Fibroblast of lung (primary cell): ENCODE measurements at regions not wholly inside any gene's neighbourhood (a gene's known extent, or its start where the extent isn't known, plus 50 kb on each side); places are given as distances from the start of the nearest gene placed in this dataset.
A peak's percentile ranks its signal among the peaks of the same experiment; 100 is the strongest.

ENCODE experiments used
- DNase-seq, 2 donors: peaks; one replicate each; pipeline versions ENCODE4 v3.0.0 to v3.0.0-alpha.2; 2010; ENCODE audit warnings: low read depth in 2 of 2
- H2AFZ ChIP-seq: 2 replicates; pipeline ENCODE4 v1.5.1; 2012; ENCODE audit warnings: low read length, control low read depth, inconsistent platforms
- H3K27ac ChIP-seq: 2 replicates; pipeline ENCODE4 v1.5.1; 2011; ENCODE audit warnings: low read length, control low read depth; ENCODE audit not compliant: insufficient read depth
- H3K27me3 ChIP-seq: 2 replicates; pipeline ENCODE4 v1.5.1; 2011; ENCODE audit warnings: mild to moderate bottlenecking, low read length; ENCODE audit not compliant: control insufficient read depth, insufficient read depth
- H3K36me3 ChIP-seq: 2 replicates; pipeline ENCODE4 v1.5.1; 2011; ENCODE audit warnings: low read length; ENCODE audit not compliant: control insufficient read depth, insufficient read depth
- H3K4me1 ChIP-seq: 2 replicates; pipeline ENCODE4 v1.5.1; 2011; ENCODE audit warnings: low read length; ENCODE audit not compliant: control insufficient read depth, insufficient read depth; ENCODE audit errors: extremely low read depth
- H3K4me2 ChIP-seq: 2 replicates; pipeline ENCODE4 v1.5.1; 2011; ENCODE audit warnings: low read length, control low read depth; ENCODE audit not compliant: insufficient read depth; ENCODE audit errors: extremely low read depth
- H3K4me3 ChIP-seq, 4 experiments: fragments of 200-600 bp in 1 of 4; sonication (generic) in 1 of 4; replicated peaks in 1 of 4; 2 replicates each; pipeline ENCODE4 v1.5.1; 2011 to 2016; ENCODE audit warnings: low read length in 4 of 4, low read depth in 3 of 4, mild to moderate bottlenecking in 3 of 4, control low read depth in 2 of 4, inconsistent platforms in 1 of 4, mixed read lengths in 1 of 4; ENCODE audit not compliant: insufficient read depth in 1 of 4; ENCODE audit errors: control extremely low read depth in 1 of 4
- H3K79me2 ChIP-seq: 2 replicates; pipeline ENCODE4 v1.5.1; 2012; ENCODE audit warnings: mild to moderate bottlenecking, low read length, inconsistent platforms; ENCODE audit not compliant: control insufficient read depth, insufficient read depth
- H3K9ac ChIP-seq: 2 replicates; pipeline ENCODE4 v1.5.1; 2011; ENCODE audit warnings: mild to moderate bottlenecking, low read length, control low read depth; ENCODE audit not compliant: insufficient read depth
- H3K9me3 ChIP-seq: 2 replicates; pipeline ENCODE4 v1.5.1; 2012; ENCODE audit warnings: low read depth, low read length; ENCODE audit not compliant: control insufficient read depth, insufficient read depth
- H4K20me1 ChIP-seq: 2 replicates; pipeline ENCODE4 v1.5.1; 2011; ENCODE audit warnings: low read length; ENCODE audit not compliant: control insufficient read depth, insufficient read depth; ENCODE audit errors: extremely low read depth
- EZH2 ChIP-seq: IDR thresholded peaks from 2 replicates; pipeline ENCODE4 v1.5.1; 2012; ENCODE audit warnings: low read length, control low read depth, mild to moderate bottlenecking; ENCODE audit errors: missing control alignments
- TF ChIP-seq, protein P1 (sequence below), 2 donors: IDR thresholded peaks in 1 of 2; conservative IDR thresholded peaks in 1 of 2; 1 replicate in 1 of 2; 2 replicates in 1 of 2; pipeline ENCODE4 v1.5.1; 2011 to 2012; ENCODE audit warnings: low read length in 2 of 2, control low read depth in 1 of 2, inconsistent platforms in 1 of 2, low read depth in 1 of 2, mild to moderate bottlenecking in 1 of 2

DNA sequence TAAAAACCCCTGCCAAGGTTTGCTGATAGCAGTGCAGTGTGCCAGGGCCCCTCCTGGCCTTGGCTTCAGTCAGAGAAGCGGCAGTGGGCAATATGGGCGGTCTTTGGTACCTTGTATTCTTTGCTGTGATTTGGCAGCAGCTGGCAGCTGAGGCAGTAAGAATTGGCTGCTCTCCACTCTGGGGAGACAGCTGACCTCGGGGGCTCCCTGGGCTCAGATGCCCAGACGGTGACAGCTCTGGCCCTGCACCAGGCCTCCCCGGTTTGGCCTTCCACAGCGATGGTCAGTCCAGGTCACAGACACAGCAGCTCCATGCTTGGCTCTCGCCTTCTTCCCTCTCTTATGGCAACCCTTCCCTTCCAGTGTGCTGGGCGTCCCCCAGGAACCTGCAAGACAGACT is 330.9 kb downstream of the BCOR start:
- TF ChIP-seq, protein P1, sequence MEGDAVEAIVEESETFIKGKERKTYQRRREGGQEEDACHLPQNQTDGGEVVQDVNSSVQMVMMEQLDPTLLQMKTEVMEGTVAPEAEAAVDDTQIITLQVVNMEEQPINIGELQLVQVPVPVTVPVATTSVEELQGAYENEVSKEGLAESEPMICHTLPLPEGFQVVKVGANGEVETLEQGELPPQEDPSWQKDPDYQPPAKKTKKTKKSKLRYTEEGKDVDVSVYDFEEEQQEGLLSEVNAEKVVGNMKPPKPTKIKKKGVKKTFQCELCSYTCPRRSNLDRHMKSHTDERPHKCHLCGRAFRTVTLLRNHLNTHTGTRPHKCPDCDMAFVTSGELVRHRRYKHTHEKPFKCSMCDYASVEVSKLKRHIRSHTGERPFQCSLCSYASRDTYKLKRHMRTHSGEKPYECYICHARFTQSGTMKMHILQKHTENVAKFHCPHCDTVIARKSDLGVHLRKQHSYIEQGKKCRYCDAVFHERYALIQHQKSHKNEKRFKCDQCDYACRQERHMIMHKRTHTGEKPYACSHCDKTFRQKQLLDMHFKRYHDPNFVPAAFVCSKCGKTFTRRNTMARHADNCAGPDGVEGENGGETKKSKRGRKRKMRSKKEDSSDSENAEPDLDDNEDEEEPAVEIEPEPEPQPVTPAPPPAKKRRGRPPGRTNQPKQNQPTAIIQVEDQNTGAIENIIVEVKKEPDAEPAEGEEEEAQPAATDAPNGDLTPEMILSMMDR (conservative IDR thresholded peaks at IDR 0.05 in 1 of 2, IDR thresholded peaks at IDR 0.05 in 1 of 2; ENCODE audit: low read depth in 1 of 2, low read length in 2 of 2) = no peak
- no peak for TF ChIP-seq EZH2
- Histone ChIP-seq H3K9ac (no peak overlapping the region), H3K4me2 (no peak overlapping the region), H3K79me2 (no peaks in the 10 kb centered on the region), H3K4me3 (no peak overlapping the region), H3K4me1 (no peaks in the 10 kb centered on the region), H3K27me3 (no peaks in the 10 kb centered on the region), H3K36me3 (no peaks in the 10 kb centered on the region), H3K9me3 (no peaks in the 10 kb centered on the region), H3K27ac (no peak overlapping the region), H2AFZ (no peak overlapping the region), H4K20me1 (no peaks in the 10 kb centered on the region)
- DNase-seq = peak in 1 of 2 donors; percentile 47

DNA sequence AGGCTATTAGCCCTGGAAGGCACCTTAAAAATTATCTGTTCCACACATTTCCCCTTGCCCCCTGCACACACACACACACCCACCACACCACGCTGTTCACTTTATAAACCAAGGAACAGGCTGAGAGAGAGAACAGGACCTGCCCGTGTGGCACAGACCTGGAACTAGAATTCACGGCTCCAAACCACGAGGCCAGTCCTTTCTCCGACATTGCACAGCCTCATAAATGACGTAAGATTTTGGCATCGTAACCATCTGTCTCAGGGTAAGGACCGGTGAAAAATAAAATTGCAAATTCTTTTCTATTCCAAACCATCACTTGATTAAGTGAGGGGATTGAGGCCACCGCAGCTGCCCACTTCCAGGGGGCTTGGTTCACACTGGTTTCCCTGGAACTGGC is 330.3 kb downstream of the BCOR start:
- no peaks in the 10 kb centered on the region for H4K20me1 ChIP-seq
- no peak overlapping the region for H2AFZ ChIP-seq
- no peaks in the 10 kb centered on the region for H3K4me1 ChIP-seq
- H3K27ac ChIP-seq = no peak overlapping the region
- no peak overlapping the region for H3K9ac ChIP-seq
- H3K36me3 ChIP-seq = no peaks in the 10 kb centered on the region
- no peaks in the 10 kb centered on the region for H3K79me2 ChIP-seq
- TF ChIP-seq, protein P1 (conservative IDR thresholded peaks at IDR 0.05 in 1 of 2, IDR thresholded peaks at IDR 0.05 in 1 of 2; ENCODE audit: low read depth in 1 of 2, low read length in 2 of 2) = no peak
- TF ChIP-seq EZH2 = no peak
- no peak overlapping the region for H3K4me2 ChIP-seq
- no peaks in the 10 kb centered on the region for H3K27me3 ChIP-seq
- H3K4me3 ChIP-seq = no peak overlapping the region
- DNase-seq = peak; percentile 38 to 43
- no peaks in the 10 kb centered on the region for H3K9me3 ChIP-seq

DNA sequence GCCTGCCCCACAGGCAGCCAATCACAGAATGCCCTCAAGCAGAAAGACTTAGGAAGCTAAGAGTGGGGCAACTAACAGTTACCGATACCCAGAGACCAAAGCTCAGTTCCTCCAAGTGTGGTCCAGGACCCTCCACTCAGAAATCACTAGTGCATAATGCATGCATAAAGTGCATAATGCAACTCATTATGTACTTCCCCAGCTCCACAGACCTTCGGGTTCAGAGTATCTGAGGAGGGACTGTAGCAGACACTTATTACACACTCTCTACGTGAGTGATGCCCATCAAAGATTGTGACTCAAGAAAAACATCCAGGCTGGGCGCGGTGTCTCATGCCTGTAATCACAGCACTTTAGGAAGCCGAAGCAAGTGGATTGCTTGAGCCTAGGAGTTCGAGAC is 328.0 kb downstream of the BCOR start:
- H3K4me3 ChIP-seq = no peak overlapping the region
- no peaks in the 10 kb centered on the region for H3K27me3 ChIP-seq
- no peaks in the 10 kb centered on the region for H4K20me1 ChIP-seq
- H2AFZ ChIP-seq = no peak overlapping the region
- DNase-seq = no peak
- no peaks in the 10 kb centered on the region for H3K79me2 ChIP-seq
- no peak overlapping the region for H3K4me2 ChIP-seq
- no peak for TF ChIP-seq EZH2
- TF ChIP-seq, protein P1 (conservative IDR thresholded peaks at IDR 0.05 in 1 of 2, IDR thresholded peaks at IDR 0.05 in 1 of 2; ENCODE audit: low read depth in 1 of 2, low read length in 2 of 2) = no peak
- no peaks in the 10 kb centered on the region for H3K4me1 ChIP-seq
- H3K27ac ChIP-seq = no peak overlapping the region
- no peaks in the 10 kb centered on the region for H3K9me3 ChIP-seq
- no peak overlapping the region for H3K9ac ChIP-seq
- no peaks in the 10 kb centered on the region for H3K36me3 ChIP-seq
